Nephron progenitor cell (in vitro differentiated cells): ENCODE measurements at regions not wholly inside any gene's neighbourhood (a gene's known extent, or its start where the extent isn't known, plus 50 kb on each side); places are given as distances from the start of the nearest gene placed in this dataset.
A peak's percentile ranks its signal among the peaks of the same experiment; 100 is the strongest.

Experiments
- DNase-seq: peaks from one replicate; pipeline ENCODE4 v3.0.0; 2021
- H3K27ac Mint-ChIP-seq: 2 replicates; pipeline ENCODE4 v1.8.0; 2021; ENCODE audit warnings: mild to moderate bottlenecking, moderate library complexity, mixed read lengths
- H3K27me3 Mint-ChIP-seq: 2 replicates; pipeline ENCODE4 v1.8.0; 2021; ENCODE audit warnings: mild to moderate bottlenecking, low read depth, mixed read lengths; ENCODE audit not compliant: poor library complexity
- H3K36me3 Mint-ChIP-seq: 2 replicates; pipeline ENCODE4 v1.8.0; 2021; ENCODE audit warnings: low read depth, mixed read lengths
- H3K4me1 Mint-ChIP-seq: 2 replicates; pipeline ENCODE4 v1.8.0; 2021; ENCODE audit warnings: mixed read lengths
- H3K4me3 Mint-ChIP-seq: 2 replicates; pipeline ENCODE4 v1.8.0; 2021; ENCODE audit warnings: mild to moderate bottlenecking, moderate library complexity, mixed read lengths
- H3K9me3 Mint-ChIP-seq: 2 replicates; pipeline ENCODE4 v1.8.0; 2021; ENCODE audit warnings: mild to moderate bottlenecking, moderate library complexity, mixed read lengths
- TF ChIP-seq, protein P1 (sequence below): fragments of 200-600 bp; sonication (generic); IDR thresholded peaks from 2 replicates; pipeline ENCODE4 v1.5.0; 2021; ENCODE audit warnings: antibody characterized with exemption

- Mint-ChIP-seq H3K4me1 (no peaks in the 10 kb centered on the region), H3K27ac (no peak overlapping the region), H3K27me3 (no peaks in the 10 kb centered on the region), H3K9me3 (no peaks in the 10 kb centered on the region), H3K36me3 (no peaks in the 10 kb centered on the region), H3K4me3 (no peak overlapping the region)
- DNase-seq = no peak
- TF ChIP-seq, protein P1, sequence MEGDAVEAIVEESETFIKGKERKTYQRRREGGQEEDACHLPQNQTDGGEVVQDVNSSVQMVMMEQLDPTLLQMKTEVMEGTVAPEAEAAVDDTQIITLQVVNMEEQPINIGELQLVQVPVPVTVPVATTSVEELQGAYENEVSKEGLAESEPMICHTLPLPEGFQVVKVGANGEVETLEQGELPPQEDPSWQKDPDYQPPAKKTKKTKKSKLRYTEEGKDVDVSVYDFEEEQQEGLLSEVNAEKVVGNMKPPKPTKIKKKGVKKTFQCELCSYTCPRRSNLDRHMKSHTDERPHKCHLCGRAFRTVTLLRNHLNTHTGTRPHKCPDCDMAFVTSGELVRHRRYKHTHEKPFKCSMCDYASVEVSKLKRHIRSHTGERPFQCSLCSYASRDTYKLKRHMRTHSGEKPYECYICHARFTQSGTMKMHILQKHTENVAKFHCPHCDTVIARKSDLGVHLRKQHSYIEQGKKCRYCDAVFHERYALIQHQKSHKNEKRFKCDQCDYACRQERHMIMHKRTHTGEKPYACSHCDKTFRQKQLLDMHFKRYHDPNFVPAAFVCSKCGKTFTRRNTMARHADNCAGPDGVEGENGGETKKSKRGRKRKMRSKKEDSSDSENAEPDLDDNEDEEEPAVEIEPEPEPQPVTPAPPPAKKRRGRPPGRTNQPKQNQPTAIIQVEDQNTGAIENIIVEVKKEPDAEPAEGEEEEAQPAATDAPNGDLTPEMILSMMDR = no peak
Measured at GRCh38 chr11:97934572-97935208, 1086.1 kb upstream of the CNTN5 start.

- Mint-ChIP-seq H3K36me3 (no peaks in the 10 kb centered on the region), H3K4me1 (no peaks in the 10 kb centered on the region), H3K9me3 (no peaks in the 10 kb centered on the region), H3K4me3 (no peak overlapping the region), H3K27ac (no peak overlapping the region), H3K27me3 (no peaks in the 10 kb centered on the region)
- TF ChIP-seq, protein P1 = no peak
- no peak for DNase-seq
Measured at GRCh38 chr11:97937501-97937900, 1083.2 kb upstream of the CNTN5 start.

- no peaks in the 10 kb centered on the region for H3K4me1 Mint-ChIP-seq
- no peak for DNase-seq
Measured at GRCh38 chr11:97938789-97939188, 1082.0 kb upstream of the CNTN5 start.

DNA sequence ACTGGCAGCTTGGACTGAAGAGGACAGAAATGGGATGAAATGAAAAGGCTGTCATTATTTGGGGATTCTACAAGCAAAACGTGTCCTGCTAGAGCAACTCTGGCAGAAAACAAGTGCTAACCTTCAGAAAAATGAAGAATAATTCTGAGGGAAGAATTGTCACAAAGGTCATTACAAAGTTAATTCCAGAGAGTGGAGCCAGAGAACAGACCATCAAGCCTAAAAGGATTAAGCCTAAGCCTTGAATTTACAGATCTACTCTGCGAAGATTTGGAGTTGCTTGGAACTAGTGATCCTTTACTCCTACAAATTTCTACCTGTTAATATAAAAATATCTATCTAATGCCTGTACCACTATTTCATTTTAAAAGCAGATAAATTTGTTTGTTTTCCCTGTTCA, 1077.3 kb upstream of the CNTN5 start:
- no peaks in the 10 kb centered on the region for H3K27me3 Mint-ChIP-seq
- no peak for DNase-seq
- no peak overlapping the region for H3K27ac Mint-ChIP-seq
- no peaks in the 10 kb centered on the region for H3K4me1 Mint-ChIP-seq
- H3K4me3 Mint-ChIP-seq = no peak overlapping the region
- H3K9me3 Mint-ChIP-seq = peaks cover under 1% of the 10 kb centered on the region
- TF ChIP-seq, protein P1 = no peak
- H3K36me3 Mint-ChIP-seq = no peaks in the 10 kb centered on the region

More at GRCh38 chr11:97938789-97939188, 1082.0 kb upstream of the CNTN5 start:
- no peaks in the 10 kb centered on the region for H3K36me3 Mint-ChIP-seq
- H3K27ac Mint-ChIP-seq = peak overlapping the region; percentile 44
- H3K9me3 Mint-ChIP-seq = no peaks in the 10 kb centered on the region
- TF ChIP-seq, protein P1 = no peak
- H3K4me3 Mint-ChIP-seq = no peak overlapping the region
- H3K27me3 Mint-ChIP-seq = no peaks in the 10 kb centered on the region

DNA sequence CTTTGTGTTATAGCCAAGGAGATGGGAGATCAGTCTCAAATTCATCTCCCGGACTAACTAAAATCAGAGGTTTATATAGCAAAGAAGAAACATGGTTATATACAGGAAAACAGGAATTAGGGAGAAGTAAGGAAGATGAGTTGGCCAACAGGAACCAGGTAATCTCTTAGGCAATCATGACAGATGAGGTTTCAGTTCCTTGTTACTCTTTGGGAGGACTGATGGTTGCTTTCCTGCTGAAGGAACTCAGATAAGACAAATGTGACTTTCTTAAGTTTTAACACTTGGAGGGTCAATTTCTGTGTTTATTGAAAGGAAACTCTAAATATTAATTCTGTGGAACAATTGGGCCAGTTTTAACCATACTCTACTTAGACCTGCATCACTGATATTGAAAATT, 1072.0 kb upstream of the CNTN5 start:
- Mint-ChIP-seq H3K27ac (no peak overlapping the region), H3K4me3 (no peak overlapping the region), H3K9me3 (peaks cover 24% of the 10 kb centered on the region), H3K27me3 (no peaks in the 10 kb centered on the region), H3K36me3 (no peaks in the 10 kb centered on the region), H3K4me1 (peaks cover 10% of the 10 kb centered on the region)
- TF ChIP-seq, protein P1 = no peak
- no peak for DNase-seq

DNA sequence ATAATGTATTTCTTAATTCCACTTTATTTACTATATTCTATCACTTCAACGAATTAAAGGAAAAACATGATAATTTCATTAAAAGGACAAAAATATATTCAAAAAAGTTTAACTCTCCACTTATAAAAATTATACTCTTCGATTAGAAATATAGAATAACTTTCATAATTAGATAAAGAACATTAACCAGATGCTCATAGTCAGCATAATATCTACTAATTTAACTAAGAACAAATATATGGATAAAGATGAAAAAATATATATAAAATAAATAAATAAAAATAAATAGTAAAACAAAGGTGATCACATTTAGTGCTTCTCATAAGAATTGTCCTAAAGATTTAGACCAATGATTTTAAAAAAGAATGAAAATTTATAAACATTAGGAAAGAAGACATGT, 1065.2 kb upstream of the CNTN5 start:
- TF ChIP-seq, protein P1 = no peak
- no peak overlapping the region for H3K27ac Mint-ChIP-seq
- no peaks in the 10 kb centered on the region for H3K27me3 Mint-ChIP-seq
- H3K9me3 Mint-ChIP-seq = peaks cover 8% of the 10 kb centered on the region
- no peak overlapping the region for H3K4me3 Mint-ChIP-seq
- H3K36me3 Mint-ChIP-seq = no peaks in the 10 kb centered on the region
- no peak for DNase-seq
- peaks cover 10% of the 10 kb centered on the region for H3K4me1 Mint-ChIP-seq
